NCI-H2196 treated with DMSO at 0.1 percent for 48 hours (cell line): ENCODE measurements at regions not wholly inside any gene's neighbourhood (a gene's known extent, or its start where the extent isn't known, plus 50 kb on each side); places are given as distances from the start of the nearest gene placed in this dataset.

ENCODE experiments used
- DNase-seq: peaks from one replicate; lab custom pipeline; 2025; ENCODE audit not compliant: unreplicated experiment; lab: John Stamatoyannopoulos, UW

- no peak for DNase-seq
Observed at GRCh38 chr12:98453492-98453891, 61.9 kb upstream of the TMPO start.

DNA sequence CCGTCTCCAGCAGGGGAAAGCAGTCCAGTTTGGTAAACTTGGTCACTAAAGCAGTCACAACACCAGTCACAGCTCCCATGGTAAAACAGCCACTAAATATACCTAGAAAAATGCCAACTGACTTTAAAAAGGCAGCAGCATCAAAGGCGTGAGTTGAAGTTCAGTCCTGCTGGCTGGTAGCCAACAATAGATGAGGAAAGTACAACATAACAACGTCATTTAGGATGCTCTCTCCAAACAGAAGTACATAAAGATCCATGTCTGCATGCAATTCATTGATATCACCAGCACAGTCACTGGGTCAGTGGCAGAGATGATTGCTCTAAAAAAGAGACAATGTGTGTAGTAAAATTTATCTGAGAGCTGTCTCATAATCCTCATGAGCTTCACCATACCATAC lies 59.3 kb upstream of the TMPO start:
- no peak for DNase-seq

- DNase-seq = no peak
Observed at GRCh38 chr12:98456576-98457573, 58.5 kb upstream of the TMPO start.

GRCh38 chr12:98464190-98464589 lies 51.2 kb upstream of the TMPO start:
- no peak for DNase-seq

- no peak for DNase-seq
Observed at GRCh38 chr12:98465505-98465904, 49.9 kb upstream of the TMPO start.
